ENCODE measurements at regions not wholly inside any gene's neighbourhood (a gene's known extent, or its start where the extent isn't known, plus 50 kb on each side); places are given as distances from the start of the nearest gene placed in this dataset.

DNA sequence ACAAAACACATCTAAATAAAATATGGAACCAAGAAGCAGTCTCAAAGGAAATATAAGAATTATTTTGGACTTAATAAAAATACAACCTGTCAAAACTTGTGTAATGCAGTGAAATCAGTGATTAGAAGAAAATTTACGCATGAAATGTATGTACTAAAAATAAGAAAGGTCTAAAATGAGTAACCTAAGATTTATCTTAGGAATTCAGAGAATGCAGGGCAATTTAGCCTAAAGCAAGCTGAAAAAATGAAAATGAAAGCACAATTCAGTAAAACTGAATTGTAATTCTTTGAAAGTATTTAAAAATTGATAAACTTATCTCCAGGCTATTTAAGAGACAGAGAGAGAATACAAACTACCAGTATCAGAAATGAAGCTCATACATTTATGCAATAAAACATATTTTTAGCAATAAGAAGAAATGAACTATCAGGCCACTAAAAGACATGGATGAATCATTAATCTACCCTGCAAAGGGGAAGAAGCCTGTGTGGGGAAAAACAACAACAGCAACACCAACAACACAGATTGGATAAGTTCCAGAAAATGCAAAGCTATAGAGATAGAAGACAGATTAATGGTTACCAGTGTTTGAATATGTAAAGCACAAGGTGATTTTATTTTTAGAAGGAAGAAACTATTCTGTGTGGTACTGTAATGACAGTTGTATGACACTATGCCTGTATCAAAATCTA is 442.0 kb upstream of the ADGRL3 start:
- TF ChIP-seq, protein P1, sequence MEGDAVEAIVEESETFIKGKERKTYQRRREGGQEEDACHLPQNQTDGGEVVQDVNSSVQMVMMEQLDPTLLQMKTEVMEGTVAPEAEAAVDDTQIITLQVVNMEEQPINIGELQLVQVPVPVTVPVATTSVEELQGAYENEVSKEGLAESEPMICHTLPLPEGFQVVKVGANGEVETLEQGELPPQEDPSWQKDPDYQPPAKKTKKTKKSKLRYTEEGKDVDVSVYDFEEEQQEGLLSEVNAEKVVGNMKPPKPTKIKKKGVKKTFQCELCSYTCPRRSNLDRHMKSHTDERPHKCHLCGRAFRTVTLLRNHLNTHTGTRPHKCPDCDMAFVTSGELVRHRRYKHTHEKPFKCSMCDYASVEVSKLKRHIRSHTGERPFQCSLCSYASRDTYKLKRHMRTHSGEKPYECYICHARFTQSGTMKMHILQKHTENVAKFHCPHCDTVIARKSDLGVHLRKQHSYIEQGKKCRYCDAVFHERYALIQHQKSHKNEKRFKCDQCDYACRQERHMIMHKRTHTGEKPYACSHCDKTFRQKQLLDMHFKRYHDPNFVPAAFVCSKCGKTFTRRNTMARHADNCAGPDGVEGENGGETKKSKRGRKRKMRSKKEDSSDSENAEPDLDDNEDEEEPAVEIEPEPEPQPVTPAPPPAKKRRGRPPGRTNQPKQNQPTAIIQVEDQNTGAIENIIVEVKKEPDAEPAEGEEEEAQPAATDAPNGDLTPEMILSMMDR (IDR thresholded peaks at IDR 0.05; ENCODE audit: low read depth, low read length) = no peak
- Histone ChIP-seq H3K27ac (no peak overlapping the region), H3K4me3 (no peak overlapping the region), H3K4me1 (ENCODE audit: low read depth) (no peaks in the 10 kb centered on the region), H3K27me3 (no peaks in the 10 kb centered on the region), H3K36me3 (no peaks in the 10 kb centered on the region), H3K9me3 (ENCODE audit: low read depth) (no peaks in the 10 kb centered on the region)
- peak in 1 of 2 donors; percentile 19 for DNase-seq (ENCODE audit: low read depth in 1 of 2, low spot score in 1 of 2)

DNA sequence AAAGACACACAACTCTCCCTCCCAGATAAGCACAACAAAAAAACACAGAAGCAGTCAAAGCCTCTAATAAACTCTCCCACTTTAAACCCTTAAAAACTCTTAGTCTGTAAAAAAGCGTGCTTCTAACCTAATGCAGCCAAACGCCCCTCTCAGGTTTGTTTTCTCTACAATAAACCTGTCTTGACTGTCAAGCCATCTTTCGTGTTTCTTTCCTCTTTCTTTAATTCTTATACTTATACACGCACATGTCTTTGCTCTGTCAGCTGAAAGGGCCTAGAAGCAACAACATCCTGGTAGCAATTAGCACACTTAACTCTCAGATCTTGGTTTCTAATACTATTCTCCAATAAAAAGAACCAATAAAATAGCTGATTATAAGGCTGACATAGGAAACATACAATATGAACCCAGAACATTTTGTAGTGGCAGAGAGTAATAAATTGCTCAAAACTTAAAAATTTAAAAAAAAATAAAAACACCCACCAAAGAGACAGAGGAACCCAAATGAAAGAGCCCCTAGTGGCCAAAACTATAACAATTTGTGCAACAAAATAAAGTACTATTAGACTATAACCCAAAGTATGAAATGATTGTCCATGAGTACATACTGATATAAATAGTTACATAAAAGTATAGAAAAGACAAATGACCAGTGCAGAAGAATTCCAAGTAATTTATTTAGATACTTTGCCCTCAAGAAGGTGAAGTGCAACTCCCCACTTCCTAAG is 440.4 kb upstream of the ADGRL3 start:
- Histone ChIP-seq H3K4me3 (no peak overlapping the region), H3K36me3 (no peaks in the 10 kb centered on the region), H3K9me3 (ENCODE audit: low read depth) (no peaks in the 10 kb centered on the region), H3K27ac (no peak overlapping the region), H3K27me3 (no peaks in the 10 kb centered on the region), H3K4me1 (ENCODE audit: low read depth) (no peaks in the 10 kb centered on the region)
- TF ChIP-seq, protein P1 (IDR thresholded peaks at IDR 0.05; ENCODE audit: low read depth, low read length) = peak; percentile 26
- no peak for DNase-seq (ENCODE audit: low read depth in 1 of 2, low spot score in 1 of 2)

DNA sequence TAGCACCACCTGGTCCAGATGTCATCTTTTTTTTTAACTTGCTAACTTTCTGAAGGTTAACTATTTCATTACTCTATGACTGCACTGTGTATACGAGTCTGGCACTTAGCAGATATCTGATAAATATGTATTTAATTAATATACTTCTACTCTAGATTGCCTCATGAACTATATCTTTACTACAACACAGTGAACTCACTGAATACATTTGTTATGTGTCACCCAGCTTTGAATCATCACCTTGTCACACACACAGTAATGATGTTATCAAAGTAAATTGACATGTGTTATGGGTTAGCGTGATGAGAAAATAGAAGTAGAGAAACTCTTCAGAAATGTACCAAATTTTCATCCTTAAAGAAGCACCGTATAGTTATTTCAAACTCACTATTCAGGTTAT is 419.3 kb upstream of the ADGRL3 start:
- Histone ChIP-seq H3K4me3 (no peak overlapping the region), H3K36me3 (no peaks in the 10 kb centered on the region), H3K27me3 (no peaks in the 10 kb centered on the region), H3K9me3 (ENCODE audit: low read depth) (no peaks in the 10 kb centered on the region), H3K4me1 (ENCODE audit: low read depth) (no peaks in the 10 kb centered on the region), H3K27ac (no peak overlapping the region)
- TF ChIP-seq, protein P1 (IDR thresholded peaks at IDR 0.05; ENCODE audit: low read depth, low read length) = no peak
- DNase-seq (ENCODE audit: low read depth in 1 of 2, low spot score in 1 of 2) = no peak

DNA sequence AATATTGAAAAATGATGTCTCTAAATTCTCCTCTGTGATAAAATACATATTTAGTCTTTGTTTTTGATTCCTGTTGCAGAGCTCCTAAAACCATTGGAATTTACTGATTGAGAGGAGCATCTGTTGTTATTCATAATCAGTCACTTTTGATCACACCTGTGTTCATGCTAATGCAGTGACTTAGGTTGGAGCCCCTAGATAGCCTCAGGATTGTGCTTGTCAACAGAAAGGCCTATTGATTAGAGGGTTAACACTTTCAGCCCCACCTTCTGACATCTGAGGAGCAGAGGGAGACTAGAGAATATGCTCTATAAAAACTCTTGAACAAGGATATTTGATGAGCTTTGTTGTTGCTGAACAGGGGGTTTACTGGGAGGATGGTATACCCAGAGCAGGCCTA is 409.5 kb upstream of the ADGRL3 start:
- Histone ChIP-seq H3K9me3 (ENCODE audit: low read depth) (no peaks in the 10 kb centered on the region), H3K27me3 (no peaks in the 10 kb centered on the region), H3K27ac (no peak overlapping the region), H3K4me3 (no peak overlapping the region), H3K4me1 (ENCODE audit: low read depth) (no peaks in the 10 kb centered on the region), H3K36me3 (no peaks in the 10 kb centered on the region)
- TF ChIP-seq, protein P1 (IDR thresholded peaks at IDR 0.05; ENCODE audit: low read depth, low read length) = no peak
- DNase-seq (ENCODE audit: low read depth in 1 of 2, low spot score in 1 of 2) = no peak

DNA sequence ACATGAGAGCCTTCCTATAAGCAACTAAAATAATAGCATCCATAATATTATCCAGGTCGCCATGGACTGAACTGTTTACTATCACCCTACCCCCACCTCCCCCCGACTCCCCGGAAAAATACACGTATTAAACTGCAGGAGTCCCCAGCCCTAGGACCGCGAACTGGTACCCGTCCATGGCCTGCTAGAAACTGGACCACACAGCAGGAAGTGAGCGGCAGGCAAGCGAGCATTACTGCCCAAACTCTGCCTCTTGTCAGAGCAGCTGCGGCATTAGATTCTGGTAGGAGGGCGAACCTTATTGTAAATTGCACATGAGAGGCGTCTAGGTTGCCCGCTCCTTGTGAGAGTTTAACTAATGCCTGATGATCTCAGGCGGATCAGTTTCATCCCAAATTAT is 405.8 kb upstream of the ADGRL3 start:
- Histone ChIP-seq H3K27me3 (no peaks in the 10 kb centered on the region), H3K4me1 (ENCODE audit: low read depth) (no peaks in the 10 kb centered on the region), H3K4me3 (no peak overlapping the region), H3K36me3 (no peaks in the 10 kb centered on the region), H3K27ac (no peak overlapping the region), H3K9me3 (ENCODE audit: low read depth) (no peaks in the 10 kb centered on the region)
- DNase-seq (ENCODE audit: low read depth in 1 of 2, low spot score in 1 of 2) = no peak
- TF ChIP-seq, protein P1 (IDR thresholded peaks at IDR 0.05; ENCODE audit: low read depth, low read length) = no peak
